ENCODE measurements at regions not wholly inside any gene's neighbourhood (a gene's known extent, or its start where the extent isn't known, plus 50 kb on each side); places are given as distances from the start of the nearest gene placed in this dataset.
A peak's percentile ranks its signal among the peaks of the same experiment; 100 is the strongest.

GRCh38 chr7:10889266-10889898 lies 84.3 kb upstream of the PHF14 start:
- ChIA-PET CTCF (interaction anchor here (0.7 kb wide), 1 partner anchor 11 kb away, joined by 3 read pairs; no protein-coding TSS in a partner anchor), POLR2A (ENCODE audit: unreplicated experiment) (no interaction called here)
- Histone ChIP-seq H3K27me3 (ENCODE audit: control insufficient read depth, insufficient read depth, low read length) (no peaks in the 10 kb centered on the region), H3K9me3 (ENCODE audit: control insufficient read depth, insufficient read depth, low read length) (no peaks in the 10 kb centered on the region), H3K36me3 (ENCODE audit: control insufficient read depth, insufficient read depth, low read length) (no peaks in the 10 kb centered on the region), H3K4ac (ENCODE audit: low read depth, low read length) (no peak overlapping the region), H3K79me1 (ENCODE audit: low read depth in 1 of 2, low read length in 2 of 2) (no peaks in the 10 kb centered on the region), H3K9me1 (ENCODE audit: insufficient read depth, low read length) (no peaks in the 10 kb centered on the region), H4K91ac (ENCODE audit: insufficient read depth, low read depth, low read length) (no peak overlapping the region), H4K20me1 (ENCODE audit: insufficient read depth, low read length) (no peaks in the 10 kb centered on the region), H3K23ac (ENCODE audit: low read depth, low read length) (no peak overlapping the region), H4K8ac (ENCODE audit: low read depth in 2 of 2, low read length in 2 of 2) (no peak overlapping the region), H3K4me3 (ENCODE audit: insufficient read depth, low read depth, low read length) (no peak overlapping the region), H3K4me1 (ENCODE audit: control insufficient read depth, insufficient read depth, low read length) (no peaks in the 10 kb centered on the region), H3K9ac (ENCODE audit: low read depth, low read length) (no peak overlapping the region), H2AFZ (replicated peaks; ENCODE audit: low read length, poor library complexity) (no peak overlapping the region), H2AK9ac (replicated peaks; ENCODE audit: low read depth, low read length, poor library complexity) (no peak overlapping the region), H3K14ac (replicated peaks; ENCODE audit: low read depth, low read length) (no peak overlapping the region), H2BK120ac (ENCODE audit: low read depth, low read length) (no peak overlapping the region), H3K18ac (ENCODE audit: low read depth, low read length) (no peak overlapping the region), H2BK20ac (ENCODE audit: low read depth, low read length) (no peak overlapping the region), H3K4me2 (ENCODE audit: low read depth, low read length) (no peak overlapping the region), H2BK15ac (ENCODE audit: low read depth, low read length) (no peak overlapping the region), H3K27ac (ENCODE audit: insufficient read depth, low read length) (no peak overlapping the region), H2AK5ac (ENCODE audit: low read depth, low read length) (no peak overlapping the region), H4K5ac (ENCODE audit: low read depth, low read length) (no peak overlapping the region), H3K56ac (ENCODE audit: extremely low read depth, insufficient read depth, low read length) (no peak overlapping the region), H2BK5ac (ENCODE audit: low read depth, low read length, poor library complexity, severe bottlenecking) (no peak overlapping the region)
- dilution Hi-C loops (cut with HindIII; ENCODE audit: low sequenced_read_pairs, unreplicated experiment) = no loop called here
- BruUV-seq (replicated peaks) = no TSS peak
- WGBS, 2 experiments (ENCODE audit: extremely low coverage in 2 of 2, insufficient read length in 1 of 2) = no CpG with 5 or more reads among the region's 10 CpGs
- ATAC-seq (ENCODE audit: low read depth) (peak; percentile 77), DNase-seq (peak; percentile 51)
- TF ChIP-seq RAD21 (IDR thresholded peaks at IDR 0.05; ENCODE audit: low read length) (peak; percentile 66), CHD1 (IDR thresholded peaks at IDR 0.05; ENCODE audit: low read depth, low read length) (no peak), BHLHE40 (IDR thresholded peaks at IDR 0.05; ENCODE audit: low read depth, low read length) (no peak), SMC3 (IDR thresholded peaks at IDR 0.05; ENCODE audit: low read depth, low read length) (0 out of 2 replicates have a peak, but pooled peaks have one; percentile 21), CTCF (conservative IDR thresholded peaks at IDR 0.05; ENCODE audit: low read depth, low read length) (peak; percentile 65), ELK1 (IDR thresholded peaks at IDR 0.05; ENCODE audit: borderline replicate concordance, low read depth, low read length) (no peak)
- in situ Hi-C loops (cut with MboI; ENCODE audit: low sequenced_read_pairs) = no loop called here
- intact Hi-C loops (cut with micrococcal nuclease) = loop anchor here (2.0 to 5.0 kb wide), 2 partner anchors 323 to 453 kb away; no protein-coding TSS in a partner anchor

Data from IMR-90 (cell line).